Spleen (tissue), 11 donors: ENCODE measurements at regions not wholly inside any gene's neighbourhood (a gene's known extent, or its start where the extent isn't known, plus 50 kb on each side); places are given as distances from the start of the nearest gene placed in this dataset.
A peak's percentile ranks its signal among the peaks of the same experiment; 100 is the strongest.
"Not testable (repeated sequence)": the region's sequence is repeated elsewhere in the genome, so short reads cannot be mapped to it uniquely, and the experiment has no call there.

Experiments used
- DNase-seq: peaks from one replicate; pipeline ENCODE4 v3.0.0-alpha.2; 2020
- H3K27ac ChIP-seq, 8 donors: fragments of 200-600 bp; sonication (generic) in 7 of 8; 1 replicate in 4 of 8; 2 replicates in 4 of 8; pipeline versions ENCODE4 v1.5.0 to v1.8.0; 2016 to 2021; ENCODE audit warnings: inconsistent platforms in 4 of 8, mild to moderate bottlenecking in 4 of 8, moderate library complexity in 1 of 8
- H3K27me3 ChIP-seq, 7 donors: fragments of 200-600 bp; sonication (generic) in 6 of 7; replicated peaks in 1 of 7; 1 replicate in 4 of 7; 2 replicates in 3 of 7; pipeline versions ENCODE4 v1.5.0 to v1.8.0; 2016 to 2021; ENCODE audit warnings: inconsistent platforms in 3 of 7, mild to moderate bottlenecking in 1 of 7
- H3K36me3 ChIP-seq, 6 donors: fragments of 200-600 bp; sonication (generic) in 5 of 6; 1 replicate in 4 of 6; 2 replicates in 2 of 6; pipeline versions ENCODE4 v1.5.0 to v1.8.0; 2016 to 2021; ENCODE audit warnings: inconsistent platforms in 2 of 6
- H3K4me1 ChIP-seq, 6 donors: fragments of 200-600 bp; sonication (generic) in 5 of 6; 1 replicate in 3 of 6; 2 replicates in 3 of 6; pipeline versions ENCODE4 v1.5.0 to v1.8.0; 2016 to 2021; ENCODE audit warnings: inconsistent platforms in 3 of 6
- H3K4me3 ChIP-seq, 8 donors: fragments of 200-600 bp; sonication (generic) in 7 of 8; 1 replicate in 4 of 8; 2 replicates in 4 of 8; pipeline versions ENCODE4 v1.5.0 to v1.8.0; 2016 to 2021; ENCODE audit warnings: inconsistent platforms in 4 of 8, mild to moderate bottlenecking in 4 of 8, moderate library complexity in 2 of 8
- H3K9me3 ChIP-seq, 8 donors: fragments of 200-600 bp; sonication (generic) in 7 of 8; 1 replicate in 4 of 8; 2 replicates in 4 of 8; pipeline versions ENCODE4 v1.5.0 to v1.8.0; 2016 to 2021; ENCODE audit warnings: inconsistent platforms in 4 of 8
- POLR2A ChIP-seq, 3 donors: fragments of 450-650 bp; IDR thresholded peaks; one replicate each; pipeline ENCODE4 v1.5.1; 2017; ENCODE audit warnings: antibody characterized with exemption in 3 of 3, mild to moderate bottlenecking in 1 of 3
- POLR2AphosphoS5 ChIP-seq, 3 donors: sonication (generic); formaldehyde crosslinking; IDR thresholded peaks; one replicate each; pipeline ENCODE4 v1.5.1; 2017; ENCODE audit warnings: antibody characterized with exemption in 3 of 3
- WGBS, 5 donors: extraction: QIAGEN DNeasy Blood & Tissue Kit in 3 of 5; methylation state at CpG; one replicate each; pipeline versions ENCODE4 v1.1.5 to v1.1.7; 2013 to 2018; 5-methylcytosine and 5-hydroxymethylcytosine counted together
- intact Hi-C: fragments of 100-400 bp; cut with DNase I; formaldehyde crosslinking; loops from one replicate; pipeline ENCODE4 v1.15.0; 2023; ENCODE audit warnings: low total_unique reads
- TF ChIP-seq, protein P1 (sequence below), 11 experiments: fragments of 200-600 bp in 7 of 11; fragments of 450-650 bp in 4 of 11; sonication (generic) in 4 of 11; IDR thresholded peaks in 8 of 11; conservative IDR thresholded peaks in 3 of 11; 1 replicate in 7 of 11; 2 replicates in 4 of 11; pipeline versions ENCODE4 v1.4.0 to v1.8.0; 2016 to 2021; ENCODE audit warnings: antibody characterized with exemption in 11 of 11, inconsistent platforms in 4 of 11, mild to moderate bottlenecking in 1 of 11
- donor health status: healthy with polysubstance abuse.
- donor health status: DM: no; HTN: no; CAD: no; lungs with moderate emphysema.
- donor health status: DM: no; HTN: no; CAD: no.
- donor health status: Bipolar disorder and iron deficiency.
- donor health status: healthy.
- donor health status: DM: no; HTN: no; CAD: no.
- donor health status: DM: yes; HTN: yes; CAD: no.

DNA sequence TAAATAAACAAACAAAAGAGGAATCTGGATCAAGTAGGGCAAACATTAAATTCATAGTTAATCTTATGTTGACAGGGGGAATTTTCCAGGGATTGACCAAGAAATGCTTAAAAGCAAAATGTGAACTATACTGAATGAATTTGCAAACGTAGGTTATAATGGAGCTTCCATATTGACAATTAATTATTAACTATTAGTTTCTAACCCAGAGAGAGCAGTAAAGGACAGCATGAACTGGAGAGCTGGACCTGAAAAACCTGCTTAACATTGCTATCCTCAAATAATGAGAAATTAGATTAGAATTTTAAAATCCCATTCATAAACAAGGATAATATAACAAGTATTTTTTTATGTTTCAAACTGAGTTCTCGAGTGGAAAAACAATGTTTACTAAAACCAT is 1089.6 kb downstream of the DNAJB9 start:
- Histone ChIP-seq H3K9me3 (no peaks in the 10 kb centered on the region), H3K27me3 (no peaks in the 10 kb centered on the region), H3K27ac (no peak overlapping the region), H3K4me3 (no peak overlapping the region), H3K4me1 (no peaks in the 10 kb centered on the region), H3K36me3 (no peaks in the 10 kb centered on the region)
- intact Hi-C loops: no loop called here
- WGBS, 5 donors: 51 to 71% (median 53%) methylated on average over 2 of the region's 2 CpGs
- DNase-seq: no peak
- no peak for TF ChIP-seq POLR2A (IDR thresholded peaks at IDR 0.05)
- TF ChIP-seq, protein P1, sequence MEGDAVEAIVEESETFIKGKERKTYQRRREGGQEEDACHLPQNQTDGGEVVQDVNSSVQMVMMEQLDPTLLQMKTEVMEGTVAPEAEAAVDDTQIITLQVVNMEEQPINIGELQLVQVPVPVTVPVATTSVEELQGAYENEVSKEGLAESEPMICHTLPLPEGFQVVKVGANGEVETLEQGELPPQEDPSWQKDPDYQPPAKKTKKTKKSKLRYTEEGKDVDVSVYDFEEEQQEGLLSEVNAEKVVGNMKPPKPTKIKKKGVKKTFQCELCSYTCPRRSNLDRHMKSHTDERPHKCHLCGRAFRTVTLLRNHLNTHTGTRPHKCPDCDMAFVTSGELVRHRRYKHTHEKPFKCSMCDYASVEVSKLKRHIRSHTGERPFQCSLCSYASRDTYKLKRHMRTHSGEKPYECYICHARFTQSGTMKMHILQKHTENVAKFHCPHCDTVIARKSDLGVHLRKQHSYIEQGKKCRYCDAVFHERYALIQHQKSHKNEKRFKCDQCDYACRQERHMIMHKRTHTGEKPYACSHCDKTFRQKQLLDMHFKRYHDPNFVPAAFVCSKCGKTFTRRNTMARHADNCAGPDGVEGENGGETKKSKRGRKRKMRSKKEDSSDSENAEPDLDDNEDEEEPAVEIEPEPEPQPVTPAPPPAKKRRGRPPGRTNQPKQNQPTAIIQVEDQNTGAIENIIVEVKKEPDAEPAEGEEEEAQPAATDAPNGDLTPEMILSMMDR (IDR thresholded peaks at IDR 0.05 in 8 of 11, conservative IDR thresholded peaks at IDR 0.05 in 3 of 11): no peak
- no peak for TF ChIP-seq POLR2AphosphoS5 (IDR thresholded peaks at IDR 0.05)

DNA sequence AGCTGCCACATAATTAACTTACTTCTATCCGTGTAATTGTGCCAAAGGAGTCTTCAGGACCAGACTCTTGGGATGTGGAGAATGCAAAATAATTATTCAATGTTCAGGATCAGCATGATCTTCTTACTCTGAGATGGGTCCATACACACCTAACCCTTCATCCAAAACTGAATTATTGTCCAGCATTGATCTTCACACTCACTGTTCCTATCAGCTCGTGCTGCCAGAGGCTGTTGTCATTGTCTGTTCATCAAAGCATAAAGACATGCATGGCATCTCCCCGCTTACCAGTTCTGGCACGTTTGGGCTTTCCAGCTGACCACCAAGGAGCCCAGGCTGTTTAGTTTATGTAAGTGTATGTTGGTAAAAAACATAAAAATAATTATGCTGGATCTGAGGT is 1090.7 kb downstream of the DNAJB9 start:
- WGBS, 5 donors: 65 to 75% (median 72%) methylated on average over 4 of the region's 4 CpGs
- DNase-seq: no peak
- intact Hi-C loops: no loop called here
- H3K27me3 ChIP-seq: no peaks in the 10 kb centered on the region
- H3K27ac ChIP-seq: no peak overlapping the region
- no peak overlapping the region for H3K4me3 ChIP-seq
- no peaks in the 10 kb centered on the region for H3K4me1 ChIP-seq
- no peaks in the 10 kb centered on the region for H3K9me3 ChIP-seq
- no peaks in the 10 kb centered on the region for H3K36me3 ChIP-seq
- TF ChIP-seq POLR2AphosphoS5 (IDR thresholded peaks at IDR 0.05) (no peak), POLR2A (IDR thresholded peaks at IDR 0.05) (no peak)
- TF ChIP-seq, protein P1 (IDR thresholded peaks at IDR 0.05 in 8 of 11, conservative IDR thresholded peaks at IDR 0.05 in 3 of 11): no peak

DNA sequence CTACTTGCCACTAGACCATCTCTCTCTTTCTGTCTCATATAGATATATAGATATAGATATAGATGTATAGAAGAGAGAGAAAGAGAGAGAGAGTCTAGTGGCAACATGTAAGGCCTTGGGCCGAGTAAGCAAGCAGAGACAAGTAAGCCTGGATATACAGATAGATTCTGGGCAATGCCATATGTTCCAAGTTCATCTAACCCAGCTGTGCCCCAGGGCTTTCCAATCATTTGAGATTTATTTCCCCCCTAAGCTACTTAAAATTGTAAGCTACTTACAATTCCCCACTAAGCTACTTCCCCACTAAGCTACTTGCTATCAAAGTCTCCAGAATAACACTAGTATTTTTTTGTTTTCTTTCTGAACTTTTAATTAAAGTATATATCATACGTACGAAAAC is 1094.1 kb downstream of the DNAJB9 start:
- no peak for DNase-seq
- no peaks in the 10 kb centered on the region for H3K9me3 ChIP-seq
- WGBS, 5 donors: 79 to 90% (median 83%) methylated on average over 3 of the region's 3 CpGs
- no peaks in the 10 kb centered on the region for H3K27me3 ChIP-seq
- no peak overlapping the region for H3K4me3 ChIP-seq
- H3K27ac ChIP-seq: no peak overlapping the region
- H3K4me1 ChIP-seq: no peaks in the 10 kb centered on the region
- intact Hi-C loops: no loop called here
- TF ChIP-seq, protein P1 (IDR thresholded peaks at IDR 0.05 in 8 of 11, conservative IDR thresholded peaks at IDR 0.05 in 3 of 11): no peak
- TF ChIP-seq POLR2A (IDR thresholded peaks at IDR 0.05) (no peak), POLR2AphosphoS5 (IDR thresholded peaks at IDR 0.05) (no peak)
- no peaks in the 10 kb centered on the region for H3K36me3 ChIP-seq

DNA sequence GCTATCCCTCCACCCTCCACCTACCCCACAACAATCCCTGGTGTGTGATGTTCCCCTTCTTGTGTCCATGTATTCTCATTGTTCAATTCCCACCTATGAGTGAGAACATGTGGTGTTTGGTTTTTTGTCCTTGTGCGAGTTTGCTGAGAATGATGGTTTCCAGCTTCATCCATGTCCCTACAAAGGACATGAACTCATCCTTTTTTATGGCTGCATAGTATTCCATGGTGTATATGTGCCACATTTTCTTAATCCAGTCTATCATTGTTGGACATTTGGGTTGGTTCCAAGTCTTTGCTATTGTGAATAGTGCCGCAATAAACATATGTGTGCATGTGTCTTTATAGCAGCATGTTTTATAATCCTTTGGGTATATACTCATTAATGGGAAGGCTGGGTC is 1117.6 kb downstream of the DNAJB9 start:
- 88 to 97% (median 95%) methylated on average over 2 of the region's 2 CpGs for WGBS, 5 donors
- DNase-seq, H3K27ac ChIP-seq, intact Hi-C loops, H3K27me3 ChIP-seq, H3K9me3 ChIP-seq, H3K4me3 ChIP-seq, H3K36me3 ChIP-seq, H3K4me1 ChIP-seq: not testable (repeated sequence)

DNA sequence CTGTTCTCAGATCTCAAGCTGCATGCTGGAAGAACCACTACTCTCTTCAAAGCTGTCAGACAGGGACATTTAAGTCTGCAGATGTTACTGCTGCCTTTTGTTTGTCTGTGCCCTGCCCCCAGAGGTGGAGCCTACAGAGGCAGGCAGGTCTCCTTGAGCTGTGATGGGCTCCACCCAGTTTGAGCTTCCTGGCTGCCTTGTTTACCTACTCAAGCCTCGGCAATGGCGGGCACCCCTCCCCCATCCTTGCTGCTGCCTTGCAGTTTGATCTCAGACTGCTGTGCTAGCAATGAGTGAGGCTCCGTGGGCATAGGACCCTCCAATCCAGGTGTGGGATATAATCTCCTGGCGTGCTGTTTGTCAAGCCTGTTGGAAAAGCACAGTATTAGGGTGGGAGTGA is 1122.9 kb downstream of the DNAJB9 start:
- H3K27ac ChIP-seq, H3K36me3 ChIP-seq, H3K4me1 ChIP-seq, H3K4me3 ChIP-seq, H3K27me3 ChIP-seq, intact Hi-C loops: not testable (repeated sequence)
- WGBS, 5 donors: 55 to 79% (median 67%) methylated on average over 3 to 4 of the region's 4 CpGs
- peak; percentile 41 for DNase-seq
- H3K9me3 ChIP-seq: peaks cover 0 to 26% (median 3%) of the 10 kb centered on the region in 8 donors
